Epithelial cell of prostate (primary cell): ENCODE measurements at regions not wholly inside any gene's neighbourhood (a gene's known extent, or its start where the extent isn't known, plus 50 kb on each side); places are given as distances from the start of the nearest gene placed in this dataset.

Experiments used
- DNase-seq: peaks from one replicate; pipeline ENCODE4 v3.0.0-alpha.2; 2011; ENCODE audit warnings: low read depth, low spot score
- H3K27ac ChIP-seq: fragments of 450-650 bp; 2 replicates; pipeline ENCODE4 v1.5.1; 2017; ENCODE audit warnings: mild to moderate bottlenecking

GRCh38 chr6:139779988-139780774 lies 405.7 kb upstream of the CITED2 start:
- H3K27ac ChIP-seq: no peak overlapping the region
- DNase-seq: no peak

DNA sequence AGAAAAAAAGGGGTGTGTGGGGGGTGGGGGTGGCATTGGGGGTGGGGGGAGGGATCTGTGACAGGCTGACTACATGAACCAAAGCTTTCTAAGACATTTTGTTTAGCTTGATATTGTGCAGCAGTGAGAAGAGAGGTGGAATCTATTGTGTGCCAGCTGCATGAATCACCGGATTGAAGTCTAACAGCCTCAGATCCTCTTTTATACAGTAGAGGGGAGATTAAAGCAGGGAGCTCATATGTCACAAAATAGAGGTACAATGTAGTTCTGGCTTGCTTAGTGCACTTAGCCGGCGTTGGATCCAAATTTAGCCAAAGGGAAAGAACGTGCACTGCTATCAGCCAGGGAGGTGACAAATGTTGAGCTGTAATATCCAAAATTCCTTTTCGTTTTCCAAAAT lies 404.2 kb upstream of the CITED2 start:
- H3K27ac ChIP-seq: no peak overlapping the region
- DNase-seq: no peak

GRCh38 chr6:139778106-139778505 lies 403.7 kb upstream of the CITED2 start:
- no peak overlapping the region for H3K27ac ChIP-seq

DNA sequence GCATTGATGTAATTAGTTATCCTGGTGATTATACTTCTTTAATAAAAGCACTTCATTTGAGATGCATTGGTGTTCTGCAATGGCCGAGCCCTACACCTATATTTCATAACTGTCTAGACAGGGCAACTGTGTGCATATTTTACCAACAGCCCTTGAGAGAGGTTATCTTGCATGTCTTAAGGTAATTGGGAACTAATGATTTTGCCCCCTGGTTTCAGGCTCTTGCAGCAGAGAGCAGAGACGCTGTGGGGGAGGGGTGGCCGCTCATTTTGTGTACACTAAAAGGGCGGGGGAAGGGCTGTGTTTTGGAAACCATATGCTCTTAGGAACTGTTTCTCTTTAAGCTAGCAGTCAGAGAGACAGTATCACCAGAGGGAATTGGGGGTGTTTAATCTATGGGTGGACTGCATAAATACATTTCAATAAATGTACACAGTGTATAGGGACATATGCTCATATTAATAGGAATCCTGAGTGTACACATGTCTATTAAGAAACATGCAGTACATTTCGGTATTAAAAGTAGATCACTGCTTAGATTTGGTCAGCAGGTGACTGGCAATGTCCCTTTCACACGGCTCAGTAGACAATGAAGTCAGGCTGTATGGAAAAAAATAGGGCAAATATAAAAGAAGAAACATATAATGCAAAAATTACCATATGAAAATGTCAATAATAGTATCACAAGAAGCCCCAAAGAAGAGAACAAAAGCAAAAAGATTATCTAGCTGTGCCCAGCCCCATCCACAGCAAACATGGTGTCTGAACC lies 402.9 kb upstream of the CITED2 start:
- no peak overlapping the region for H3K27ac ChIP-seq
- no peak for DNase-seq

More at GRCh38 chr6:139778106-139778505, 403.7 kb upstream of the CITED2 start:
- DNase-seq: no peak

- no peak for DNase-seq
- H3K27ac ChIP-seq: no peak overlapping the region
Observed at GRCh38 chr6:139776041-139776440, 401.6 kb upstream of the CITED2 start.

- H3K27ac ChIP-seq: no peak overlapping the region
- DNase-seq: no peak
Observed at GRCh38 chr6:139768196-139768595, 393.7 kb upstream of the CITED2 start.

DNA sequence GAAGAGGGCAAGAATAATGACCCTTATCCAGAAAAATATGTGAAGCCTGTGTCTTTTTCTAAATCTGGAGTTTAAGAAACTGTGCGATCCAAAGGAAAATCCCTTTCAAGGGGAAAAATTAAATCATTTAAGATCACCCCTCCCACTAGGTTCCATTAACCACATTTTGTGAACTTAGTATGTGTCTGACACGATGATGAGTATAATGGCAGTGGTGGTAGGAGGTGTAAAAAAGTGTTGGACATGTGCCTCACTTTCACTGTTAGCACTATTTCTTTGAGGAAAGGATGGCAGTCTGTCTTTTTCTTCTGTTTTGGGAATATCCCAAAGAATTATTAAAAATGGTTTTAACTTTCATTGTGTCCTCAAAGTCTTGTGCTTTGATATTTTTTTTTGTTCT lies 392.3 kb upstream of the CITED2 start:
- no peak for DNase-seq
- no peak overlapping the region for H3K27ac ChIP-seq

DNA sequence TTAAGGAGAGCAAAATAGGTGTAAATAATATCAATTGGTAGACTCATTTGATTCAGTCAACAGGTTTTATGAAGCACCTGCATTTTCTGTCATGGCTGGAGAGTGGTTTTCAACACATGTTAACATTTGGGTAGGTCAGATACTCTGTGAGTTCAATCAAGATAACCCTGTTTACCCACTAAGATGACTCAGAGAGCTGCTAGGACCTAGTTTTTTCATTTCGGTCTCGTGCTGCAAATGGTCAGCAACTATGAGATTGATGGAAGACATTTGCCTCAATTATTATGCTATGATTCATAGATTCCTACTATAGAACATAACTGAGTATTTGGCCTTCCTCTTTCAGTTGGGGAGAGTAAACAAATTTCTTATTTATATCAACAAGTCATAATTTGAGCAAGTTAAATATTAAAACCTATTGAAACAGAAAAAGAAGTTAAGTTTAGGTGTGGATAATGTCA lies 391.4 kb upstream of the CITED2 start:
- H3K27ac ChIP-seq: peak overlapping the region; percentile 79
- peak; percentile 29 for DNase-seq

DNA sequence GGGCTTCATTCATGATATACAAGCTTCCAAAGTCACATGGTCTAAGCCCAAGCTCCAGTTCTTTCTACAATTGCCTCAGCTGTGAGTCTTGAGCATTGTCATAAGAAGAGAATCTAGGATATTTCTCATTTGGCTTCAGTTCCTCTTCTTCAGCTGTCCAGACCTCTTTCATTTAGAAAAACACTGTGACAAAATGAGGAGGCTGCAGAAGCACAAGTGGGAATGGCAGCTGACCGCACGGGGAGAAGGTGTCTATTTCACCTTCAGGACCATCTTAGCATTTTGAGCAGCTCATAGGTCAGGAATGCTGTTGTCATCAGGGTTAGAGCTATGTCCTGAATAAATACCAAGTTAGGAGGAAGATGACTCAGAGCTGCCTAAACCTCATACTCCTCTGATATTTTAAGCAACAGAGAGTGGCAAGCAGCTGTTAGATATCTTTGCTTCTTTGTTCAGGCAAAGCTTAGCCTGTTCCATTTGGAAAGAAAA lies 390.1 kb upstream of the CITED2 start:
- peak; percentile 60 for DNase-seq
- H3K27ac ChIP-seq: peak overlapping the region; percentile 79

- DNase-seq: no peak
Observed at GRCh38 chr6:139763468-139764210, 389.2 kb upstream of the CITED2 start.

GRCh38 chr6:139762587-139763031 lies 388.2 kb upstream of the CITED2 start:
- DNase-seq: no peak
- no peak overlapping the region for H3K27ac ChIP-seq

More at GRCh38 chr6:139763468-139764210, 389.2 kb upstream of the CITED2 start:
- H3K27ac ChIP-seq: peak overlapping the region; percentile 79

GRCh38 chr6:139760128-139760527 lies 385.7 kb upstream of the CITED2 start:
- no peak for DNase-seq
- H3K27ac ChIP-seq: no peak overlapping the region

- H3K27ac ChIP-seq: no peak overlapping the region
- no peak for DNase-seq
Observed at GRCh38 chr6:139759086-139759485, 384.6 kb upstream of the CITED2 start.

DNA sequence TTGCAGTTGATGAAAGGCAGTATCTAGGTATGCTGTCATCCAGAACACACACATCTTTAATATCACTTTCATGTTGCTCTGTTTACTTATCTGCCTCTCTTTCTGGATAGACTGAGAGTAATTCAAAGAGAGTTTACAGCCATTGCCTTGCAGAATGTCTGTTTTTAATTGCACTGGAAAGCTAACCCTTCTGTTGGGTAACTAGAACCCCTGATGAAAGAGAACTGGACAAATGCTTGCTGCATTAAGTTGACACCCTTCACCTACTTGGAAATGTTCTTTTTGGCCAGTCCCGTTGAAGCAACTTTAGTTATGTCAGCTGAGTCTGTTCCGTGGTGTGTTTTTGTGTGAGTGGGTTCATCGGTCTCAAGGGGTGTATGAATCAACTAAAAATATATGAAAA lies 383.8 kb upstream of the CITED2 start:
- no peak overlapping the region for H3K27ac ChIP-seq
- no peak for DNase-seq

GRCh38 chr6:139757784-139758183 lies 383.3 kb upstream of the CITED2 start:
- no peak overlapping the region for H3K27ac ChIP-seq
- no peak for DNase-seq

DNA sequence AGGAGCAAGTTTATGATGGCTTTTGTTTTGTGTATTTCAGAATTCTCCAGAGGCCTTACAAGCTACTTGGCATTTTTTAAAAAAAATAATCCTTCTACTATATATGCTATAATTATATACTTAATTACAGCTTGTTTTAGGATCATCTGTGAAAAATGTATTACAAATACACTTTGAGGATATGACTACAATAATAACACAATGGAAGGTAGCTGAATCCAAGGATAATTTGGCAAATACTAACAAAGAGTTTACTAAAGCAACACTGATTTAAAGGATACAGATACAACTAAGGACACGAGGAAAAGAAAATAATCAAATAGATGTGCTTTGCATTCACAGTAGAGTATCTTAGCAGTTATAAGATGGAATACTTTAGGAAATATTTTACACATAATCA lies 381.9 kb upstream of the CITED2 start:
- no peak for DNase-seq
- no peak overlapping the region for H3K27ac ChIP-seq

GRCh38 chr6:139754898-139755775 lies 380.7 kb upstream of the CITED2 start:
- H3K27ac ChIP-seq: no peak overlapping the region
- no peak for DNase-seq

DNA sequence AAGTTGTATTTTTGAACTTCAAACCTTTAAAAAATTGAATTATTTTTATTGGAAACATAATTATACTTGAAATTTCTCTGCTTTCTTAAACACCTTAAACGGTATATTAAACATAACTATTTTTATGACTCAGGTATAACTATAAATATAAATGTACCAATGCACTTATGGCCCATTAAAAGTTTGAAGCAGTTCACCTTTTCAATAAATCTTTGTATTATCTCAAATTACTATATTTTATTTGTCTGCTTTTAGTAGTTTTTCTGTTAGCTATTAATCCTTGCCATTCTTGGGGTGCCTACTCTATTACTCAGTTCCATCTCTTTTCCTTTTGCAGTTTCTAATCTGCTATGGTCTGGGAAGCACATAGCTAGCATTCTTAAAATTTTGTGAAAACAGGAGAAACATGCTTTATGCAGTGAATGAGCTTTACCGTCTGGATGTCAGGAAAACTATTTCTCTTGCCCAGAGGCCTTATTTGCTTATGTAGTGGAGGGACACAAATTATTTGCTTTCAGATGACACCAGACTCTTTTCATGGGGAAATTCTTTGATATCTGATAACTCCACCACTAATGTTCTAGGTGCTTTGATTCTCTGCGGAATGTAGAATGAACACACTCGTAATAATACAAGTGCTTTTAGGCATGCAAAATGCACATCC lies 378.9 kb upstream of the CITED2 start:
- no peak overlapping the region for H3K27ac ChIP-seq
- DNase-seq: no peak

DNA sequence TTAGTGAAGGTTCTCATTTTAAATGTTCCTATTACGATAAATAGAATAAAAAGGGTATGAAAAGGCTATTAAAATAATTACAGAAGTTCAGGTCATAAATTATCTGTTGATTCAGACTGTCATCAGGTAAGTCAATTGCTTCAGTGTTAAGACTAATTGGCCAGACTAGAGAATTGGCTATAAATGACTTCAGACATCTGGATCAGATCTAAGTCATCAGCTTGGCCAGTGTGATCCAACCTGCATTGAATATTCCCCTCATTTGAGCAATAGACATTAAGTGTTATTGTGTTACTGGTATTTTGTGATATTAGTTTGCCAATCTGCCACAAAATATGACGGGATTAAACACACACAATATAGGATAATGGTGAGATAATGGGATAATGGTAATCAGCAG lies 377.6 kb upstream of the CITED2 start:
- DNase-seq: no peak
- no peak overlapping the region for H3K27ac ChIP-seq
